GM23248 (cell line): ENCODE measurements at regions not wholly inside any gene's neighbourhood (a gene's known extent, or its start where the extent isn't known, plus 50 kb on each side); places are given as distances from the start of the nearest gene placed in this dataset.

ENCODE experiments used
- DNase-seq: peaks from one replicate; pipeline ENCODE4 v3.0.0-alpha.2; 2015
- H2AFZ ChIP-seq: fragments of 200-600 bp; sonication (generic); 2 replicates; pipeline ENCODE4 v1.6.1; 2016; ENCODE audit warnings: antibody characterized with exemption
- H3F3A ChIP-seq: fragments of 200-600 bp; sonication (generic); 2 replicates; pipeline ENCODE4 v1.6.1; 2016; ENCODE audit warnings: mild to moderate bottlenecking, antibody characterized with exemption, mixed run types; ENCODE audit not compliant: insufficient read depth
- H3K27ac ChIP-seq: fragments of 200-600 bp; sonication (generic); 2 replicates; pipeline ENCODE4 v1.5.1; 2016; ENCODE audit warnings: mild to moderate bottlenecking
- H3K27me3 ChIP-seq: fragments of 200-600 bp; sonication (generic); replicated peaks from 2 replicates; pipeline ENCODE4 v1.6.1; 2016; ENCODE audit warnings: mild to moderate bottlenecking; ENCODE audit not compliant: insufficient read depth
- H3K36me3 ChIP-seq: fragments of 200-600 bp; sonication (generic); 2 replicates; pipeline ENCODE4 v1.6.1; 2016; ENCODE audit warnings: low read depth, mild to moderate bottlenecking
- H3K4me1 ChIP-seq: fragments of 200-600 bp; sonication (generic); 2 replicates; pipeline ENCODE4 v1.6.1; 2016; ENCODE audit warnings: mild to moderate bottlenecking; ENCODE audit not compliant: insufficient read depth
- H3K4me2 ChIP-seq: fragments of 200-600 bp; sonication (generic); one replicate; pipeline ENCODE4 v1.6.1; 2016; ENCODE audit warnings: mild to moderate bottlenecking; ENCODE audit not compliant: unreplicated experiment
- H3K4me3 ChIP-seq: fragments of 200-600 bp; sonication (generic); 2 replicates; pipeline ENCODE4 v1.5.1; 2016; ENCODE audit warnings: mild to moderate bottlenecking
- H3K79me2 ChIP-seq: fragments of 200-600 bp; sonication (generic); 2 replicates; pipeline ENCODE4 v1.6.1; 2016; ENCODE audit warnings: mild to moderate bottlenecking; ENCODE audit not compliant: insufficient read depth
- H3K9ac ChIP-seq: fragments of 200-600 bp; sonication (generic); 2 replicates; pipeline ENCODE4 v1.6.1; 2016; ENCODE audit warnings: mild to moderate bottlenecking
- H3K9me2 ChIP-seq: fragments of 200-600 bp; sonication (generic); 2 replicates; pipeline ENCODE4 v1.6.1; 2016; ENCODE audit warnings: mixed run types, mild to moderate bottlenecking, moderate library complexity; ENCODE audit not compliant: insufficient read depth
- H3K9me3 ChIP-seq: fragments of 200-600 bp; sonication (generic); one replicate; pipeline ENCODE4 v1.6.1; 2017; ENCODE audit warnings: low read depth
- H4K20me1 ChIP-seq: fragments of 200-600 bp; sonication (generic); 2 replicates; pipeline ENCODE4 v1.6.0; 2016; ENCODE audit not compliant: insufficient read depth
- EZH2 ChIP-seq: fragments of 200-600 bp; sonication (generic); IDR thresholded peaks from 2 replicates; pipeline ENCODE4 v1.6.1; 2018; ENCODE audit warnings: antibody characterized with exemption, mild to moderate bottlenecking; ENCODE audit not compliant: insufficient read depth, poor library complexity, severe bottlenecking
- EZH2phosphoT487 ChIP-seq: fragments of 200-600 bp; sonication (generic); IDR thresholded peaks from 2 replicates; pipeline ENCODE4 v1.6.1; 2018; ENCODE audit warnings: antibody characterized with exemption, moderate library complexity, mild to moderate bottlenecking, low read depth; ENCODE audit not compliant: insufficient read depth
- WGBS, 2 experiments: methylation state at CpG; one replicate each; pipeline ENCODE4 v1.1.6; 2015 to 2017; ENCODE audit warnings: low lambda C conversion rate in 2 of 2, low coverage in 1 of 2; ENCODE audit errors: missing lambda C conversion rate in 2 of 2; 5-methylcytosine and 5-hydroxymethylcytosine counted together
- in situ Hi-C: fragments of 300-500 bp; cut with MboI; formaldehyde crosslinking; loops from 2 replicates; pipeline ENCODE4 v1.15.0; 2020

DNA sequence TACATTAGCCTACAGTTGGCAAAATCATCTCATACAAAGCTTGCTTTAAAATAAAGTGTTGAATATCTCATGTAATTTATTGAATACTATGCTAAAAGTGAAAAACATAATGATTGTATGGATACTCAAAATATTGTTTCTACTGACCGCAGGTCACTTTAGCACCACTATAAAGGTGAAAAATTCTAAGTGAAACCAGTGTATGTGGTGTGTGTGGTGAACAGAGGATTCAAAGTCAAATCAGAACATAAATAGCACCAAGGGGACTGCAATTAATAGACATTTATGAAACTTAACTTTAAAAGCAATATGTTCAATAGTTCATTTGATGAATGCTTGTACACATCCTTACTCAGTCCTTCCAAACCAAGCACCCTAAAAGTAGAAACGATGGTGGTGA, 145.8 kb downstream of the AKAIN1 start:
- Histone ChIP-seq H3K4me3 (no peak overlapping the region), H3K27me3 (0 out of 2 replicates have a peak, but pooled peaks cover 7% of the 10 kb centered on the region), H3K79me2 (no peaks in the 10 kb centered on the region), H3K9ac (no peak overlapping the region), H3K36me3 (no peaks in the 10 kb centered on the region), H3K4me2 (no peak overlapping the region), H3K27ac (no peak overlapping the region), H3K9me2 (no peaks in the 10 kb centered on the region), H3K4me1 (no peaks in the 10 kb centered on the region), H3F3A (no peaks in the 10 kb centered on the region), H4K20me1 (no peaks in the 10 kb centered on the region), H3K9me3 (no peaks in the 10 kb centered on the region), H2AFZ (no peak overlapping the region)
- in situ Hi-C loops, result loop anchor here (10.0 kb wide), 1 partner anchor 936 kb away; no protein-coding TSS in a partner anchor
- DNase-seq, result no peak
- TF ChIP-seq EZH2, result no peak
- TF ChIP-seq EZH2phosphoT487, result no peak
- 24 to 34% methylated on average over 2 of the region's 2 CpGs for WGBS, 2 experiments

DNA sequence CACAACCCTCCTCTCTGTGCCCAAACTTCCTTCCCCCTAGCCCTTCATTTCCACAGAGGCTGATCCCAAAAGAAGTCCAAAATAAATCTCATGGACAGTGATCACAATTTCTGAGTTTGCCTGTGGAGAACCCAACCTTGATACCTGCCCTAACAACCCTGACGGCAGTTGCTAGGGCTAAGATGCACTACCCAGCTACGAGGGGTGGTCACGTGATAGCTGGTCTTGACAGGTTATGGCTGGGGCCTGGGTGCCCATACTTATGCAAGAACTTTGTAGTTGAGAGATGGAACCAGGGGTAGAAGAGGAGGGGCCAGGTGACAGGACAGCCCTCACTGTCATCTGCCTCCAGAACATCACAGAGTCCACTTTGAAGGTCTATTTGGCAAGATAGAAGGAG, 147.9 kb downstream of the AKAIN1 start:
- Histone ChIP-seq H3K9ac (no peak overlapping the region), H3K4me2 (no peak overlapping the region)
- 18 to 24% methylated on average over 3 of the region's 3 CpGs for whole genome bisulfite sequencing, 2 experiments

DNA sequence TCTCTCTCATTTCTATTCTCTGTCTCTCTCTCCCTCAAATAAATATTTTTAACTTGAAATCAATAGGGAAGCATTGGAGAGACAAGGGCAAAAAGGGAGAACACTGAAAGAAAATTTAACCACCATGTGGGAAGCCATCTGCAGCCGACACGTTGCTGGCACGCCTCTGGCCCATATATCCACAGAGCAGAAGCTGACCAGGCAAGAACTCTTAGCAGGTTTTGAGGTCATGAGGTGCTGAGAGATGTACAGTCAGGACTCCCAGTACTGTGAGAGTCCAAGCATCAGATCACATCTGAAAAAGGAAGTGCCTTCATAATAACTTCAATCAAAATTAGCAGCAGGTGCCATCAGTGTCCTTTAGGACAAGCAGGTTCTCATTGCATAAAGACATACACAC, 156.6 kb downstream of the AKAIN1 start:
- Histone ChIP-seq H4K20me1 (no peaks in the 10 kb centered on the region), H3K27me3 (no peaks in the 10 kb centered on the region), H3K4me1 (no peaks in the 10 kb centered on the region), H3K9me2 (no peaks in the 10 kb centered on the region), H3K27ac (no peak overlapping the region), H3K9ac (no peak overlapping the region), H3K36me3 (no peaks in the 10 kb centered on the region), H3F3A (no peaks in the 10 kb centered on the region), H3K9me3 (no peaks in the 10 kb centered on the region), H2AFZ (no peak overlapping the region), H3K4me3 (no peak overlapping the region), H3K4me2 (no peak overlapping the region), H3K79me2 (no peaks in the 10 kb centered on the region)
- TF ChIP-seq EZH2, result no peak
- no peak for TF ChIP-seq EZH2phosphoT487
- DNase-seq, result no peak
- 12 to 15% methylated on average over 3 of the region's 3 CpGs for WGBS, 2 experiments
- in situ Hi-C loops, result no loop called here

More for the DNA sequence above, 147.9 kb downstream of the AKAIN1 start:
- Histone ChIP-seq H3K4me1 (no peaks in the 10 kb centered on the region), H3K9me3 (no peaks in the 10 kb centered on the region), H3K36me3 (no peaks in the 10 kb centered on the region), H4K20me1 (no peaks in the 10 kb centered on the region), H3K9me2 (no peaks in the 10 kb centered on the region), H3F3A (no peaks in the 10 kb centered on the region), H2AFZ (no peak overlapping the region), H3K4me3 (no peak overlapping the region), H3K79me2 (no peaks in the 10 kb centered on the region), H3K27ac (no peak overlapping the region), H3K27me3 (no peaks in the 10 kb centered on the region)
- in situ Hi-C loops, result no loop called here
- TF ChIP-seq EZH2phosphoT487, result no peak
- no peak for TF ChIP-seq EZH2
- no peak for DNase-seq

DNA sequence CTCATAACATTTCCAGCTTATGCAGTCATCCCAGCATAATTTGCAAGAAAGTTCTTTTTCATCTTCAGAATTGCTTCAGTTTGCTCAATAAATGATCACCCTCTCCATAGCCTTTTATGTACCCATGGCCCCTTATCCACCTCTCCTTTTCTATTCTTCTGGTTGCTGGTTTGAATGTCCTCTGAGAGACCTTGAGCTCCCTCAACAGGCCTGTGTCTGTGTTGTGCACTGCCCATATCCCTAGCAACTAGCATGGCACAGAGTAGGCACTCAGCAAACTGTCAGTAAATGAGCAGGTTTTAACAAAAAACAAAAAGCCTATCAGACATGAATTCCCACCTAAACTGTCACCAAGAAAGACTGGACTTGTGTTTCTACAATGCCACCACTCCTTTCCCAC, 160.5 kb downstream of the AKAIN1 start:
- H3K27ac ChIP-seq, result no peak overlapping the region
- in situ Hi-C loops, result loop anchor here (10.0 kb wide), 1 partner anchor 58 kb away; no protein-coding TSS in a partner anchor
- TF ChIP-seq EZH2phosphoT487 (no peak), EZH2 (no peak)
- no peaks in the 10 kb centered on the region for H3F3A ChIP-seq
- no peak overlapping the region for H3K4me3 ChIP-seq
- H3K79me2 ChIP-seq, result no peaks in the 10 kb centered on the region
- no peak for DNase-seq
- H3K36me3 ChIP-seq, result no peaks in the 10 kb centered on the region
- H3K27me3 ChIP-seq, result no peaks in the 10 kb centered on the region
- H3K9ac ChIP-seq, result no peak overlapping the region
- no peaks in the 10 kb centered on the region for H3K9me3 ChIP-seq
- no peak overlapping the region for H3K4me2 ChIP-seq
- no peaks in the 10 kb centered on the region for H3K4me1 ChIP-seq
- no peaks in the 10 kb centered on the region for H3K9me2 ChIP-seq
- H2AFZ ChIP-seq, result no peak overlapping the region
- H4K20me1 ChIP-seq, result no peaks in the 10 kb centered on the region

DNA sequence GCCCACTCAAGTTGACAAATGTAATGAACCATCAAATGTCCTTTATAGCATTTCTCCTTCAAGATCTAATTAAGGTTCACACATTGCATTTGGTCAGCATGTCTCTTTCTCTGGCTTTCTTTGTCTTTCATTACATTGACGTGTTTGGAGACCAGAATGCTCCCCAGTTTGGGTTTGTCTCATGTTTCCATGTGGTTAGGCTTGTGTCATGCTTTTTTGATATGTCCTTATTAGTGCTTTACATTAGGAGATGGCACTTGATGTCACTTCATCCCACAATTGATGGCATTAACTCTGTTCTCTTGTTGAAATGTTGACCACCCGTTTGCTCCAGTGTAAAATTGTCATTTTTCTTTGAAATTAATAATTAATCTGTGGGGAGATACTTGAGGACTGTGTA, 165.8 kb downstream of the AKAIN1 start:
- in situ Hi-C loops, result loop anchor here (10.0 kb wide), 1 partner anchor 64 kb away; no protein-coding TSS in a partner anchor
- H3K4me3 ChIP-seq, result no peak overlapping the region
- H3K27me3 ChIP-seq, result no peaks in the 10 kb centered on the region
- WGBS, 2 experiments, result 2 to 4% methylated on average over 2 of the region's 2 CpGs
- no peaks in the 10 kb centered on the region for H3F3A ChIP-seq
- no peaks in the 10 kb centered on the region for H3K9me2 ChIP-seq
- no peaks in the 10 kb centered on the region for H3K9me3 ChIP-seq
- DNase-seq, result no peak
- no peak for TF ChIP-seq EZH2
- no peak for TF ChIP-seq EZH2phosphoT487
- H2AFZ ChIP-seq, result no peak overlapping the region
- H4K20me1 ChIP-seq, result no peaks in the 10 kb centered on the region
- no peaks in the 10 kb centered on the region for H3K4me1 ChIP-seq
- no peak overlapping the region for H3K27ac ChIP-seq
- H3K9ac ChIP-seq, result no peak overlapping the region
- H3K4me2 ChIP-seq, result no peak overlapping the region
- no peaks in the 10 kb centered on the region for H3K79me2 ChIP-seq
- H3K36me3 ChIP-seq, result no peaks in the 10 kb centered on the region
